ENCODE measurements at regions not wholly inside any gene's neighbourhood (a gene's known extent, or its start where the extent isn't known, plus 50 kb on each side); places are given as distances from the start of the nearest gene placed in this dataset.

DNA sequence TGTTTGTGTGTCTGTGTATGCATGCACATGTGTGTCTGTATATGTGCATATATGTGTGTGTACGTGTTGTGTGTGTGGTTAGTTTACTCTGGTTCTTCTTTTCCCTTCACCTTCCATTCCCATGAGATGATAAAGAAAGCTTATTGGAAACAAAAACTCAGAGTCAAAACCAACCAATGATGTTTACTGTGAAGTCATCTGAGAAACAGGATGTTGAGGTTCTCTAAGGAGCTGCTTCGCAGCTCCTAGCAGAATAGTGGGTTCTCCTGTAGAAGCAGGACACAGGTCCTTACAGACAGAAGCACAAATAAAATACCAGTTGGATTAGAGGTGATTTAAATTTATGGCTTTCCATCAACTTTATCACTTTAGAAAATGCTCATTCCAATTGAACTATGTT, 256.1 kb upstream of the PLET1 start:
- Histone ChIP-seq H3K36me3 (ENCODE audit: control insufficient read depth, insufficient read depth, low read length) (no peaks in the 10 kb centered on the region), H3K27me3 (ENCODE audit: control insufficient read depth, insufficient read depth, low read length) (0 out of 2 replicates have a peak, but pooled peaks cover 2% of the 10 kb centered on the region), H3K9me3 (ENCODE audit: control insufficient read depth, insufficient read depth, low read depth, low read length) (no peaks in the 10 kb centered on the region), H3K27ac (ENCODE audit: low read length) (no peak overlapping the region), H3K4me1 (ENCODE audit: control insufficient read depth, insufficient read depth, low read length) (no peaks in the 10 kb centered on the region), H3K4me3 (ENCODE audit: low read depth in 2 of 2, low read length in 2 of 2) (no peak overlapping the region)
- DNase-seq (ENCODE audit: low read depth, low spot score) (no peak), ATAC-seq (no peak)
- in situ Hi-C loops (cut with HindIII; ENCODE audit: low pct_unique_long_range_greater_than_20kb, low sequenced_read_pairs) (no loop called here), intact Hi-C loops (cut with micrococcal nuclease; ENCODE audit: unreplicated experiment) (no loop called here)
- ChIA-PET CTCF (no interaction called here), POLR2A (no interaction called here)
- TF ChIP-seq SIN3A (IDR thresholded peaks at IDR 0.05; ENCODE audit: borderline replicate concordance, insufficient read depth, low read depth, low read length), result no peak
- TF ChIP-seq, protein P1, sequence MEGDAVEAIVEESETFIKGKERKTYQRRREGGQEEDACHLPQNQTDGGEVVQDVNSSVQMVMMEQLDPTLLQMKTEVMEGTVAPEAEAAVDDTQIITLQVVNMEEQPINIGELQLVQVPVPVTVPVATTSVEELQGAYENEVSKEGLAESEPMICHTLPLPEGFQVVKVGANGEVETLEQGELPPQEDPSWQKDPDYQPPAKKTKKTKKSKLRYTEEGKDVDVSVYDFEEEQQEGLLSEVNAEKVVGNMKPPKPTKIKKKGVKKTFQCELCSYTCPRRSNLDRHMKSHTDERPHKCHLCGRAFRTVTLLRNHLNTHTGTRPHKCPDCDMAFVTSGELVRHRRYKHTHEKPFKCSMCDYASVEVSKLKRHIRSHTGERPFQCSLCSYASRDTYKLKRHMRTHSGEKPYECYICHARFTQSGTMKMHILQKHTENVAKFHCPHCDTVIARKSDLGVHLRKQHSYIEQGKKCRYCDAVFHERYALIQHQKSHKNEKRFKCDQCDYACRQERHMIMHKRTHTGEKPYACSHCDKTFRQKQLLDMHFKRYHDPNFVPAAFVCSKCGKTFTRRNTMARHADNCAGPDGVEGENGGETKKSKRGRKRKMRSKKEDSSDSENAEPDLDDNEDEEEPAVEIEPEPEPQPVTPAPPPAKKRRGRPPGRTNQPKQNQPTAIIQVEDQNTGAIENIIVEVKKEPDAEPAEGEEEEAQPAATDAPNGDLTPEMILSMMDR (IDR thresholded peaks at IDR 0.05), result no peak
- no peak for TF ChIP-seq POLR2AphosphoS5 (IDR thresholded peaks at IDR 0.05; ENCODE audit: low read depth, low read length)
- TF ChIP-seq, protein P2, sequence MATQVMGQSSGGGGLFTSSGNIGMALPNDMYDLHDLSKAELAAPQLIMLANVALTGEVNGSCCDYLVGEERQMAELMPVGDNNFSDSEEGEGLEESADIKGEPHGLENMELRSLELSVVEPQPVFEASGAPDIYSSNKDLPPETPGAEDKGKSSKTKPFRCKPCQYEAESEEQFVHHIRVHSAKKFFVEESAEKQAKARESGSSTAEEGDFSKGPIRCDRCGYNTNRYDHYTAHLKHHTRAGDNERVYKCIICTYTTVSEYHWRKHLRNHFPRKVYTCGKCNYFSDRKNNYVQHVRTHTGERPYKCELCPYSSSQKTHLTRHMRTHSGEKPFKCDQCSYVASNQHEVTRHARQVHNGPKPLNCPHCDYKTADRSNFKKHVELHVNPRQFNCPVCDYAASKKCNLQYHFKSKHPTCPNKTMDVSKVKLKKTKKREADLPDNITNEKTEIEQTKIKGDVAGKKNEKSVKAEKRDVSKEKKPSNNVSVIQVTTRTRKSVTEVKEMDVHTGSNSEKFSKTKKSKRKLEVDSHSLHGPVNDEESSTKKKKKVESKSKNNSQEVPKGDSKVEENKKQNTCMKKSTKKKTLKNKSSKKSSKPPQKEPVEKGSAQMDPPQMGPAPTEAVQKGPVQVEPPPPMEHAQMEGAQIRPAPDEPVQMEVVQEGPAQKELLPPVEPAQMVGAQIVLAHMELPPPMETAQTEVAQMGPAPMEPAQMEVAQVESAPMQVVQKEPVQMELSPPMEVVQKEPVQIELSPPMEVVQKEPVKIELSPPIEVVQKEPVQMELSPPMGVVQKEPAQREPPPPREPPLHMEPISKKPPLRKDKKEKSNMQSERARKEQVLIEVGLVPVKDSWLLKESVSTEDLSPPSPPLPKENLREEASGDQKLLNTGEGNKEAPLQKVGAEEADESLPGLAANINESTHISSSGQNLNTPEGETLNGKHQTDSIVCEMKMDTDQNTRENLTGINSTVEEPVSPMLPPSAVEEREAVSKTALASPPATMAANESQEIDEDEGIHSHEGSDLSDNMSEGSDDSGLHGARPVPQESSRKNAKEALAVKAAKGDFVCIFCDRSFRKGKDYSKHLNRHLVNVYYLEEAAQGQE (IDR thresholded peaks at IDR 0.05; ENCODE audit: insufficient read depth in 1 of 2, low read depth in 2 of 2, low read length in 1 of 2), result no peak
- TF ChIP-seq TCF7L2 (IDR thresholded peaks at IDR 0.05; ENCODE audit: low read depth, low read length), result no peak
- BruUV-seq (replicated peaks), result no TSS peak

DNA sequence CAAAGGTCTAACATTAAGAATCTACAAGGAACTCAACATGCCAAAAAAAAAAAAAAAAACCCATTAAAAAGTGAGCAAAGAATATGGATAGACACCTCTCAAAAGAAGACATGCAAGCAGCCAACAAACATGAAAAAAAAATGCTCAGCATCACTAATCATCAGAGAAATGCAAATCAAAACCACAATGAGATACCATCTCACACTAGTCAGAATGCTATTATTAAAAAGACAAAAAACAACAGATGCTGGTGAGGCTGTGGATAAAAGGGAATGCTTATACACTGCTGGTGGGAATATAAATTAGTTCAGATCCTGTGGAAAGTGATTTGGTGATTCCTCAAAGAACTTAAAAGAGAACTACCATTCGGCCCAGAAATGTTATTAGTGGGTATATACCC, 257.7 kb upstream of the PLET1 start:
- no peaks in the 10 kb centered on the region for H3K4me1 ChIP-seq (ENCODE audit: control insufficient read depth, insufficient read depth, low read length)
- in situ Hi-C loops (cut with HindIII; ENCODE audit: low pct_unique_long_range_greater_than_20kb, low sequenced_read_pairs), result no loop called here
- DNase-seq (ENCODE audit: low read depth, low spot score) (no peak), ATAC-seq (no peak)
- ChIA-PET POLR2A (no interaction called here), CTCF (no interaction called here)
- intact Hi-C loops (cut with micrococcal nuclease; ENCODE audit: unreplicated experiment), result no loop called here
- H3K36me3 ChIP-seq (ENCODE audit: control insufficient read depth, insufficient read depth, low read length), result no peaks in the 10 kb centered on the region
- H3K27ac ChIP-seq (ENCODE audit: low read length), result no peak overlapping the region
- H3K9me3 ChIP-seq (ENCODE audit: control insufficient read depth, insufficient read depth, low read depth, low read length), result no peaks in the 10 kb centered on the region
- no peak overlapping the region for H3K4me3 ChIP-seq (ENCODE audit: low read depth in 2 of 2, low read length in 2 of 2)
- TF ChIP-seq, protein P1 (IDR thresholded peaks at IDR 0.05), result no peak
- TF ChIP-seq SIN3A (IDR thresholded peaks at IDR 0.05; ENCODE audit: borderline replicate concordance, insufficient read depth, low read depth, low read length) (no peak), POLR2AphosphoS5 (IDR thresholded peaks at IDR 0.05; ENCODE audit: low read depth, low read length) (no peak), TCF7L2 (IDR thresholded peaks at IDR 0.05; ENCODE audit: low read depth, low read length) (no peak)
- TF ChIP-seq, protein P2 (IDR thresholded peaks at IDR 0.05; ENCODE audit: insufficient read depth in 1 of 2, low read depth in 2 of 2, low read length in 1 of 2), result no peak
- no TSS peak for BruUV-seq (replicated peaks)
- no peaks in the 10 kb centered on the region for H3K27me3 ChIP-seq (ENCODE audit: control insufficient read depth, insufficient read depth, low read length)
